ENCODE measurements at regions not wholly inside any gene's neighbourhood (a gene's known extent, or its start where the extent isn't known, plus 50 kb on each side); places are given as distances from the start of the nearest gene placed in this dataset.
"Not testable (repeated sequence)": the region's sequence is repeated elsewhere in the genome, so short reads cannot be mapped to it uniquely, and the experiment has no call there.

DNA sequence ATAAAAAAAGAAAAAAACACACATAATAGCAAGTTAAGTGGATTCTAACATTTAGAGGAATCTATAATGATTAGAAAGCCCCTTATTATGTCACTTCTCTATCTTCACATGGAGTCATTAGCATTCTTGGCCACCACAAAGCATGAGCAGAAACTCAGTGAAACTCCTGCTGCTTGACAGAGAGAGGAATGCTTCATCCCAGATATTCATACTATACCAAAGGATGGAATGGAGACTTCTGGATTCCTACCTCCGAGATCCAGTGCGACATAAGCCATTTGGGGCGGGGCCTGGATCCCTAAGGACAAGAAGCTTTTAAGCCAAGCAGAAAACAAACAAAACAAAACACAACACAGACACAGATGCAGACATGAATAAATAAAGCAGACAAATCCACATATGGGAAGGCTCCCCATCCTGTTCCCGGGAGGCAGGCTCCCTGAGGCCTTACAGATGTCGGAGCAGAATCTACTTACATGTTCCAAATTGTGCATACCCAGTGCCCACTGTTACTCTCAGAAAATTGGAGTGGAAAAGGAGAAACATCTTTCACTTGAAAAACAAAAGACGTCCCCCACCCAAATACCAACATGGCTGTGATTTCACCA, 727.3 kb downstream of the MAFB start:
- in situ Hi-C loops (cut with MboI; ENCODE audit: low sequenced_read_pairs, unreplicated experiment), result no loop called here
- no peak for DNase-seq (ENCODE audit: low spot score)
- TF ChIP-seq CTCF (IDR thresholded peaks at IDR 0.05; ENCODE audit: borderline replicate concordance, control extremely low read depth, extremely low read depth, insufficient read depth, missing control alignments), result no peak

DNA sequence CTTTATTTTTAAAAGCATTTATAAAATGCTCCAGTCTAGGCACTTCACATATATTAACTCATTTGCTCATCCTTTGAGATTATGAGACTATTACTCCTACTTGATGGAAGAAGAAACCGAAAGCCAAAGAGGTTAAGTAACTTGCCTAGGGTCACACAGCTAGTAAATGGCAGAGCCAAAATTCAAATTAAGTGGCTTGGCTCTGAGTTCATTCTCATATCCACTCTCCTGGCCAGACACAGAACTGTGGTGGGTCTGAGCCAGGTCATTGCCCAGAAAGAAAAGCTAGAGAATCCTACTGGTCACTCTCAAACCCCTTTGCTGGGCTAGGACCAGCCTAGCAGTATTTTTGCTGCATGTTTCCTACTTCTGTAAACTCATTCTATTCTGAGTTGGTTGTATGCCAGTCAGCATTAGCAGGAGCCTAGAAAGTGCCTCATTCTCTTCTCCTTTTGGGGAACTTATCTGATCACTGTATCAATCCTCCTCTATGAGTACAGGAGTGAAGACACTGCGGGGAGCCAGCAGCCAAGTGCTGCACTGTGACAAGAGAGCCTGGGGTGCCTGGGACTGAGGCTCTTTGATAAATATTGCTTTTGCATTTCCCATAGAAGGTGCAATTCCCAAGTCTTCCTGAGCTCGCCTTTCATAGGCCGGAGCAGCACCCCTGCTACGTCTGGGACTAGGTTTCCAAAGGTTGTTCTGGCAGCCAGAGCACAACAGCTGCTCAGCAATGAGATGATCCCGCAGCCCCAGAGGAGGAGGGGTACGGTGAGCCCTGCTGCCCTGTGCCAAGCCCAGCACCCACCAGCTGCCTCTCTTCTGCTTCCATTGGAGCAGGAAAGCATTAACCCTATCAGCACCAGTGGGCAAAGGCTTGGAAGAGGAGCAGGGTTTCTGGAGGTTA, 728.3 kb downstream of the MAFB start:
- TF ChIP-seq CTCF (IDR thresholded peaks at IDR 0.05; ENCODE audit: borderline replicate concordance, control extremely low read depth, extremely low read depth, insufficient read depth, missing control alignments), result no peak
- DNase-seq (ENCODE audit: low spot score), result no peak
- in situ Hi-C loops (cut with MboI; ENCODE audit: low sequenced_read_pairs, unreplicated experiment), result no loop called here

GRCh38 chr20:39957911-39958310, 731.1 kb downstream of the MAFB start:
- DNase-seq (ENCODE audit: low spot score); in situ Hi-C loops (cut with MboI; ENCODE audit: low sequenced_read_pairs, unreplicated experiment): not testable (repeated sequence)

- in situ Hi-C loops (cut with MboI; ENCODE audit: low sequenced_read_pairs, unreplicated experiment), result no loop called here
- no peak for TF ChIP-seq CTCF (IDR thresholded peaks at IDR 0.05; ENCODE audit: borderline replicate concordance, control extremely low read depth, extremely low read depth, insufficient read depth, missing control alignments)
- DNase-seq (ENCODE audit: low spot score), result no peak
Observed at GRCh38 chr20:39954621-39955020, 734.4 kb downstream of the MAFB start.

- no peak for TF ChIP-seq CTCF (IDR thresholded peaks at IDR 0.05; ENCODE audit: borderline replicate concordance, control extremely low read depth, extremely low read depth, insufficient read depth, missing control alignments)
- DNase-seq (ENCODE audit: low spot score), result no peak
- in situ Hi-C loops (cut with MboI; ENCODE audit: low sequenced_read_pairs, unreplicated experiment), result no loop called here
Observed at GRCh38 chr20:39946931-39947330, 742.1 kb downstream of the MAFB start.

GRCh38 chr20:39946053-39946810, 742.8 kb downstream of the MAFB start:
- in situ Hi-C loops (cut with MboI; ENCODE audit: low sequenced_read_pairs, unreplicated experiment), result no loop called here
- TF ChIP-seq CTCF (IDR thresholded peaks at IDR 0.05; ENCODE audit: borderline replicate concordance, control extremely low read depth, extremely low read depth, insufficient read depth, missing control alignments), result no peak
- DNase-seq (ENCODE audit: low spot score), result no peak
